Endothelial cell of umbilical vein (primary cell): ENCODE measurements at regions not wholly inside any gene's neighbourhood (a gene's known extent, or its start where the extent isn't known, plus 50 kb on each side); places are given as distances from the start of the nearest gene placed in this dataset.

Experiments
- BruUV-seq: library from RNA; stranded (reverse); fragments of 400-500 nt; replicated peaks from 2 replicates; lab custom pipeline; 2021; lab: Mats Ljungman, UMichigan
- CTCF ChIA-PET: fragments of 300-600, 350-600 bp; sonication (Branson Sonifier 250); formaldehyde crosslinking; loops from one replicate; lab custom pipeline; 2021; ENCODE audit warnings: antibody characterized with exemption, inconsistent platforms; lab: Charles Lee
- POLR2A ChIA-PET: fragments of 300-600, 350-600 bp; sonication (Branson Sonifier 250); formaldehyde crosslinking; loops from one replicate; lab custom pipeline; 2021; ENCODE audit warnings: antibody characterized with exemption, inconsistent platforms; lab: Charles Lee
- DNase-seq: peaks from one replicate; pipeline ENCODE4 v3.0.0-alpha.2; 2011; ENCODE audit warnings: low read depth, low spot score
- FAIRE-seq: peaks from 2 replicates; lab custom pipeline; 2011; peaks lifted over from hg19 to GRCh38; lab: Jason Lieb, UNC
- H2AFZ ChIP-seq: 2 replicates; pipeline ENCODE4 v1.6.0; 2012; ENCODE audit warnings: low read depth, low read length, control low read depth, inconsistent platforms
- H3K27ac ChIP-seq: 2 replicates; pipeline ENCODE4 v1.5.1; 2011; ENCODE audit warnings: low read depth, mild to moderate bottlenecking, control low read depth, low read length, moderate library complexity; ENCODE audit not compliant: insufficient read depth
- H3K27me3 ChIP-seq, 2 experiments: 2 replicates each; pipeline versions ENCODE4 v1.6.0 to v1.6.1; 2011; ENCODE audit warnings: low read length in 2 of 2, mixed read lengths in 1 of 2; ENCODE audit not compliant: control insufficient read depth in 2 of 2, insufficient read depth in 2 of 2
- H3K36me3 ChIP-seq, 2 experiments: 2 replicates in 1 of 2; 3 replicates in 1 of 2; pipeline ENCODE4 v1.5.1; 2011; ENCODE audit warnings: low read length in 2 of 2, mild to moderate bottlenecking in 1 of 2, moderate library complexity in 1 of 2; ENCODE audit not compliant: control insufficient read depth in 2 of 2, insufficient read depth in 2 of 2; ENCODE audit errors: extremely low read depth in 1 of 2
- H3K4me1 ChIP-seq: 3 replicates; pipeline ENCODE4 v1.5.1; 2011; ENCODE audit warnings: mild to moderate bottlenecking, low read length; ENCODE audit not compliant: control insufficient read depth, insufficient read depth; ENCODE audit errors: extremely low read depth
- H3K4me2 ChIP-seq: 2 replicates; pipeline ENCODE4 v1.6.1; 2011; ENCODE audit warnings: low read length, control low read depth, mixed read lengths; ENCODE audit not compliant: insufficient read depth
- H3K4me3 ChIP-seq, 3 experiments: fragments of 200-600 bp in 1 of 3; sonication (generic), shearing (Covaris generic) in 1 of 3; replicated peaks in 1 of 3; 2 replicates each; pipeline ENCODE4 v1.5.1; 2011 to 2016; ENCODE audit warnings: control low read depth in 3 of 3, low read length in 3 of 3, mild to moderate bottlenecking in 2 of 3, inconsistent platforms in 1 of 3, low read depth in 1 of 3, moderate library complexity in 1 of 3; ENCODE audit not compliant: insufficient read depth in 1 of 3
- H3K79me2 ChIP-seq: 2 replicates; pipeline ENCODE4 v1.6.0; 2012; ENCODE audit warnings: low read length, inconsistent platforms; ENCODE audit not compliant: control insufficient read depth, insufficient read depth
- H3K9ac ChIP-seq: replicated peaks from 2 replicates; pipeline ENCODE3; 2011; ENCODE audit warnings: low read length, control low read depth; ENCODE audit not compliant: insufficient read depth; ENCODE audit errors: extremely low read depth
- H3K9me1 ChIP-seq: replicated peaks from 3 replicates; pipeline ENCODE4 v1.6.0; 2011; ENCODE audit warnings: mild to moderate bottlenecking, low read length; ENCODE audit not compliant: control insufficient read depth, insufficient read depth; ENCODE audit errors: extremely low read depth
- H3K9me3 ChIP-seq: replicated peaks from 2 replicates; pipeline ENCODE4 v1.5.1; 2012; ENCODE audit warnings: low read length, inconsistent platforms; ENCODE audit not compliant: control insufficient read depth, insufficient read depth
- H4K20me1 ChIP-seq: replicated peaks from 2 replicates; pipeline ENCODE3; 2011; ENCODE audit warnings: mild to moderate bottlenecking, low read length; ENCODE audit not compliant: control insufficient read depth, insufficient read depth; ENCODE audit errors: extremely low read depth
- EZH2 ChIP-seq: IDR thresholded peaks from 2 replicates; pipeline ENCODE4 v1.6.1; 2012; ENCODE audit warnings: borderline replicate concordance, low read depth, mild to moderate bottlenecking, moderate library complexity, low read length, inconsistent platforms; ENCODE audit not compliant: severe bottlenecking
- FOS ChIP-seq: IDR thresholded peaks from 2 replicates; pipeline ENCODE4 v1.6.1; 2011; ENCODE audit warnings: mild to moderate bottlenecking, low read length, moderate library complexity, borderline replicate concordance; ENCODE audit not compliant: insufficient read depth
- GATA2 ChIP-seq: IDR thresholded peaks from 2 replicates; pipeline ENCODE4 v1.7.0; 2011; ENCODE audit warnings: low read depth, mild to moderate bottlenecking, moderate library complexity, mixed read lengths, low read length; ENCODE audit not compliant: insufficient read length, insufficient read depth
- JUN ChIP-seq: IDR thresholded peaks from 2 replicates; pipeline ENCODE4 v1.6.1; 2011; ENCODE audit warnings: borderline replicate concordance, low read depth; ENCODE audit not compliant: insufficient read length, insufficient read depth
- MYC ChIP-seq: IDR thresholded peaks from one replicate; pipeline ENCODE4 v1.6.1; 2011; ENCODE audit warnings: mild to moderate bottlenecking, low read depth, low read length
- POLR2A ChIP-seq: IDR thresholded peaks from 2 replicates; pipeline ENCODE4 v1.6.1; 2012; ENCODE audit warnings: low read depth, mild to moderate bottlenecking, control low read depth, low read length
- POLR2AphosphoS5 ChIP-seq: IDR thresholded peaks from 2 replicates; pipeline ENCODE4 v1.6.1; 2012; ENCODE audit warnings: low read depth, mild to moderate bottlenecking, control low read depth, low read length, moderate library complexity; ENCODE audit not compliant: insufficient read depth
- dilution Hi-C: fragments of 300-500 bp; cut with MboI; formaldehyde crosslinking; loops from one replicate; pipeline ENCODE4 v1.15.0; 2019; ENCODE audit warnings: low sequenced_read_pairs; ENCODE audit not compliant: extremely low pct_ligation_motif_present
- intact Hi-C: fragments of 100-400 bp; cut with micrococcal nuclease; formaldehyde crosslinking; loops from one replicate; pipeline ENCODE4 v1.10.0; 2022
- TF ChIP-seq, protein P1 (sequence below), 2 donors: IDR thresholded peaks; 1 replicate in 1 of 2; 2 replicates in 1 of 2; pipeline ENCODE4 v1.5.1; 2011; ENCODE audit warnings: low read length in 2 of 2, mild to moderate bottlenecking in 2 of 2, moderate library complexity in 2 of 2, control low read depth in 1 of 2, inconsistent platforms in 1 of 2, low read depth in 1 of 2; ENCODE audit not compliant: insufficient read depth in 1 of 2; ENCODE audit errors: extremely low read depth in 1 of 2
- TF ChIP-seq, protein P2 (sequence below): IDR thresholded peaks from 2 replicates; pipeline ENCODE4 v1.6.1; 2011; ENCODE audit not compliant: insufficient read depth, insufficient read length

DNA sequence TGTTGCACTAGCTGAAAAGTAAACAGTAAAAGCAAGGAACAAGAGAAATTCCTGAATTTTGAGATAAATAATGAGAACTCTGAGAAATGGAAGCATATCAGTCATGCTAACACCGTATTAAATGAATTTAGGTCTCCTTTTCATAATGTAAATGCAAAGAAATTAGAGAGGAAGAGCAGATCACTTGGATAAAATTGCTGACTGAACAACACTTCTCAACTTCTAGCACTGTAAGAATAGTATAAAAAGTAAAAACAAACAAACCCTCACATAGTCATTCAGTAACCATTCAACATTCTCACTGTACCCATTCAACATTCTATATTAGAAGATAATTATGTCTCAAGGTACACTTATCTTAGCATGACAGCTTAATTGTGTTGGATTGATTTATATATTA is 217.3 kb upstream of the LRFN5 start:
- Histone ChIP-seq H3K4me1 (no peaks in the 10 kb centered on the region), H3K9me1 (no peaks in the 10 kb centered on the region), H3K4me3 (no peak overlapping the region), H3K27ac (no peak overlapping the region), H3K36me3 (no peaks in the 10 kb centered on the region), H2AFZ (no peak overlapping the region), H3K9ac (no peak overlapping the region), H4K20me1 (no peaks in the 10 kb centered on the region), H3K79me2 (no peaks in the 10 kb centered on the region), H3K4me2 (no peak overlapping the region), H3K9me3 (no peaks in the 10 kb centered on the region), H3K27me3 (no peaks in the 10 kb centered on the region)
- intact Hi-C loops: no loop called here
- ChIA-PET CTCF (no interaction called here), POLR2A (no interaction called here)
- dilution Hi-C loops: no loop called here
- DNase-seq: no peak
- BruUV-seq: no TSS peak
- FAIRE-seq: no peak
- no peak for TF ChIP-seq GATA2

DNA sequence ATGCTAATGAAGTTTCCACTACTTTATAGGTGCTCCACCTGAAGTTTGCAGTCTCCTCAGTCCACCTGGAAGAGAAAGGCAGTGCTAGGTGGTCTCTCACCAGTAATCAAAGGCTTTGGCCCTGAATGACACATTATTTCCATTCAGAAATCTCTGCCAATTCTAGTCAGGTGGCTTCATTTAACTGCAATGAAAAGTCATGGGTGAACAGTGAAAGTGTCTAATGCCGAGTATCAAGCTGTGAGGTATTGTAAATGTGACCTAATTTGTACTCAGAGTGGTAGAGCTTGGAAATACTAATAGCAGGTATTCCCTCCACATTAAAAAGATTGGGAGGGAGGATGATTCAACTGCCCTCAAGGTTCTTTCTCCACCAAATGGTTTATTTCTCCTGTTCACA is 220.9 kb upstream of the LRFN5 start:
- H3K4me3 ChIP-seq: no peak overlapping the region
- no peaks in the 10 kb centered on the region for H3K27me3 ChIP-seq
- H3K27ac ChIP-seq: no peak overlapping the region
- FAIRE-seq (no peak), DNase-seq (no peak)
- no peaks in the 10 kb centered on the region for H3K9me1 ChIP-seq
- BruUV-seq: no TSS peak
- no peaks in the 10 kb centered on the region for H4K20me1 ChIP-seq
- no peak overlapping the region for H2AFZ ChIP-seq
- ChIA-PET CTCF (no interaction called here), POLR2A (no interaction called here)
- no peaks in the 10 kb centered on the region for H3K79me2 ChIP-seq
- intact Hi-C loops: no loop called here
- TF ChIP-seq FOS (no peak), GATA2 (no peak), POLR2AphosphoS5 (no peak), EZH2 (no peak), POLR2A (no peak), JUN (no peak), MYC (no peak)
- TF ChIP-seq, protein P1, sequence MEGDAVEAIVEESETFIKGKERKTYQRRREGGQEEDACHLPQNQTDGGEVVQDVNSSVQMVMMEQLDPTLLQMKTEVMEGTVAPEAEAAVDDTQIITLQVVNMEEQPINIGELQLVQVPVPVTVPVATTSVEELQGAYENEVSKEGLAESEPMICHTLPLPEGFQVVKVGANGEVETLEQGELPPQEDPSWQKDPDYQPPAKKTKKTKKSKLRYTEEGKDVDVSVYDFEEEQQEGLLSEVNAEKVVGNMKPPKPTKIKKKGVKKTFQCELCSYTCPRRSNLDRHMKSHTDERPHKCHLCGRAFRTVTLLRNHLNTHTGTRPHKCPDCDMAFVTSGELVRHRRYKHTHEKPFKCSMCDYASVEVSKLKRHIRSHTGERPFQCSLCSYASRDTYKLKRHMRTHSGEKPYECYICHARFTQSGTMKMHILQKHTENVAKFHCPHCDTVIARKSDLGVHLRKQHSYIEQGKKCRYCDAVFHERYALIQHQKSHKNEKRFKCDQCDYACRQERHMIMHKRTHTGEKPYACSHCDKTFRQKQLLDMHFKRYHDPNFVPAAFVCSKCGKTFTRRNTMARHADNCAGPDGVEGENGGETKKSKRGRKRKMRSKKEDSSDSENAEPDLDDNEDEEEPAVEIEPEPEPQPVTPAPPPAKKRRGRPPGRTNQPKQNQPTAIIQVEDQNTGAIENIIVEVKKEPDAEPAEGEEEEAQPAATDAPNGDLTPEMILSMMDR (IDR thresholded peaks at IDR 0.05; ENCODE audit: extremely low read depth in 1 of 2, insufficient read depth in 1 of 2, low read depth in 1 of 2, low read length in 2 of 2): no peak
- TF ChIP-seq, protein P2, sequence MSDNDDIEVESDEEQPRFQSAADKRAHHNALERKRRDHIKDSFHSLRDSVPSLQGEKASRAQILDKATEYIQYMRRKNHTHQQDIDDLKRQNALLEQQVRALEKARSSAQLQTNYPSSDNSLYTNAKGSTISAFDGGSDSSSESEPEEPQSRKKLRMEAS: no peak
- no peak overlapping the region for H3K9ac ChIP-seq
- H3K4me2 ChIP-seq: no peak overlapping the region
- no peaks in the 10 kb centered on the region for H3K4me1 ChIP-seq
- dilution Hi-C loops: no loop called here
- H3K9me3 ChIP-seq: peaks cover 3% of the 10 kb centered on the region
- H3K36me3 ChIP-seq: no peaks in the 10 kb centered on the region
